K562 (cell line): ENCODE measurements at regions not wholly inside any gene's neighbourhood (a gene's known extent, or its start where the extent isn't known, plus 50 kb on each side); places are given as distances from the start of the nearest gene placed in this dataset.

ENCODE experiments used
- CEBPB ChIP-seq: fragments of 450-650 bp; IDR thresholded peaks from 2 replicates; pipeline ENCODE4 v1.6.1; 2016; ENCODE audit warnings: missing genetic modification characterization, missing compliant biosample characterization
- DPF2 ChIP-seq: fragments of 450-650 bp; IDR thresholded peaks from 2 replicates; pipeline ENCODE4 v1.6.1; 2016
- ESRRB ChIP-seq: fragments of 250-450 bp; sonication (Bioruptor Pico); IDR thresholded peaks from 2 replicates; pipeline ENCODE4 v1.5.0; 2020; ENCODE audit warnings: mild to moderate bottlenecking, moderate library complexity, borderline replicate concordance
- FOXJ2 ChIP-seq: fragments of 200-800 bp; sonication (Bioruptor generic); IDR thresholded peaks from 2 replicates; pipeline ENCODE4 v1.6.1; 2016; ENCODE audit warnings: missing genetic modification characterization, missing compliant biosample characterization
- HDAC2 ChIP-seq: fragments of 450-650 bp; IDR thresholded peaks from 2 replicates; pipeline ENCODE4 v1.6.1; 2016; ENCODE audit warnings: mild to moderate bottlenecking
- KHSRP ChIP-seq: fragments of 450-650 bp; IDR thresholded peaks from 2 replicates; pipeline ENCODE4 v1.6.1; 2017
- L3MBTL2 ChIP-seq: fragments of 450-650 bp; IDR thresholded peaks from 2 replicates; pipeline ENCODE4 v1.6.1; 2016; ENCODE audit warnings: mild to moderate bottlenecking, moderate library complexity
- MCM3 ChIP-seq: fragments of 450-650 bp; IDR thresholded peaks from 2 replicates; pipeline ENCODE4 v1.6.1; 2016
- MEIS2 ChIP-seq: fragments of 450-650 bp; IDR thresholded peaks from 2 replicates; pipeline ENCODE4 v1.6.1; 2014; ENCODE audit warnings: mild to moderate bottlenecking; ENCODE audit not compliant: partially characterized antibody
- NCOA2 ChIP-seq, 2 experiments: fragments of 450-650 bp; IDR thresholded peaks; 2 replicates each; pipeline ENCODE4 v1.6.1; 2018; ENCODE audit warnings: mild to moderate bottlenecking in 2 of 2, moderate library complexity in 1 of 2; ENCODE audit not compliant: partially characterized antibody in 2 of 2
- NR2C1 ChIP-seq, 2 experiments: fragments of 450-650 bp; IDR thresholded peaks; 2 replicates each; pipeline ENCODE4 v1.6.1; 2017; ENCODE audit warnings: mild to moderate bottlenecking in 2 of 2, antibody characterized with exemption in 1 of 2, inconsistent platforms in 1 of 2, missing compliant biosample characterization in 1 of 2, missing genetic modification characterization in 1 of 2
- NRF1 ChIP-seq, 2 experiments: fragments of 450-650 bp; IDR thresholded peaks in 1 of 2; conservative IDR thresholded peaks in 1 of 2; 2 replicates each; pipeline ENCODE4 v1.6.1; 2014; ENCODE audit warnings: mild to moderate bottlenecking in 2 of 2
- OTX1 ChIP-seq: fragments of 450-650 bp; formaldehyde crosslinking; IDR thresholded peaks from 2 replicates; pipeline ENCODE4 v1.4.0; 2022; ENCODE audit warnings: mild to moderate bottlenecking
- PHF21A ChIP-seq: fragments of 450-650 bp; IDR thresholded peaks from 2 replicates; pipeline ENCODE4 v1.6.1; 2017; ENCODE audit warnings: low read depth, borderline replicate concordance
- PHF8 ChIP-seq: fragments of 200-600 bp; sonication (generic); IDR thresholded peaks from 2 replicates; pipeline ENCODE4 v1.6.1; 2012; ENCODE audit warnings: mixed run types, mild to moderate bottlenecking, inconsistent platforms, low read length, moderate library complexity, borderline replicate concordance
- PPARD ChIP-seq: fragments of 250-450 bp; sonication (Bioruptor Pico); IDR thresholded peaks from 2 replicates; pipeline ENCODE4 v1.8.0; 2022; ENCODE audit warnings: inconsistent platforms, mild to moderate bottlenecking, moderate library complexity
- PTRF ChIP-seq: fragments of 450-650 bp; IDR thresholded peaks from 2 replicates; pipeline ENCODE4 v1.6.1; 2016; ENCODE audit warnings: mild to moderate bottlenecking, missing genetic modification characterization, missing compliant biosample characterization
- SAFB2 ChIP-seq: fragments of 200-400 bp; formaldehyde crosslinking; IDR thresholded peaks from 2 replicates; pipeline ENCODE4 v1.6.1; 2018; ENCODE audit warnings: borderline replicate concordance, low read length, low read depth, moderate library complexity; ENCODE audit not compliant: severe bottlenecking
- SMARCA4 ChIP-seq: fragments of 450-650 bp; IDR thresholded peaks from 2 replicates; pipeline ENCODE4 v1.6.1; 2016
- TCF7 ChIP-seq: sonication (generic); IDR thresholded peaks from 2 replicates; pipeline ENCODE4 v1.6.1; 2016; ENCODE audit warnings: antibody characterized with exemption, borderline replicate concordance
- TRIM28 ChIP-seq: fragments of 450-650 bp; IDR thresholded peaks from 2 replicates; pipeline ENCODE4 v1.6.1; 2017
- ZKSCAN3 ChIP-seq: fragments of 250-450 bp; sonication (Bioruptor Pico); IDR thresholded peaks from 2 replicates; pipeline ENCODE4 v1.4.0; 2020
- ZNF165 ChIP-seq: fragments of 250-450 bp; sonication (Bioruptor Pico); IDR thresholded peaks from 2 replicates; pipeline ENCODE4 v1.4.0; 2020; ENCODE audit warnings: borderline replicate concordance
- ZNF274 ChIP-seq: IDR thresholded peaks from 2 replicates; pipeline ENCODE4 v1.6.1; 2011; ENCODE audit warnings: low read depth, mild to moderate bottlenecking, low read length, moderate library complexity, borderline replicate concordance
- ZNF79 ChIP-seq: fragments of 250-450 bp; sonication (Bioruptor Pico); IDR thresholded peaks from 2 replicates; pipeline ENCODE4 v1.4.0; 2020; ENCODE audit warnings: low read depth, mild to moderate bottlenecking, moderate library complexity
- TF ChIP-seq, protein P1 (sequence below): sonication (generic); formaldehyde crosslinking; IDR thresholded peaks from 2 replicates; pipeline ENCODE4 v1.8.0; 2023; ENCODE audit warnings: mild to moderate bottlenecking, missing genetic modification reagents
- TF ChIP-seq, protein P2 (sequence below): fragments of 250-450 bp; sonication (Bioruptor Pico); IDR thresholded peaks from 2 replicates; pipeline ENCODE4 v1.9.0; 2021; ENCODE audit warnings: mild to moderate bottlenecking
- TF ChIP-seq, protein P3 (sequence below), 2 experiments: fragments of 450-650 bp; conservative IDR thresholded peaks; 2 replicates each; pipeline ENCODE4 v1.6.1; 2017; ENCODE audit warnings: mild to moderate bottlenecking in 2 of 2, moderate library complexity in 2 of 2
- TF ChIP-seq, protein P4 (sequence below): sonication (generic); formaldehyde crosslinking; IDR thresholded peaks from 2 replicates; pipeline ENCODE4 v1.9.0; 2022; ENCODE audit warnings: mild to moderate bottlenecking, missing genetic modification reagents

DNA sequence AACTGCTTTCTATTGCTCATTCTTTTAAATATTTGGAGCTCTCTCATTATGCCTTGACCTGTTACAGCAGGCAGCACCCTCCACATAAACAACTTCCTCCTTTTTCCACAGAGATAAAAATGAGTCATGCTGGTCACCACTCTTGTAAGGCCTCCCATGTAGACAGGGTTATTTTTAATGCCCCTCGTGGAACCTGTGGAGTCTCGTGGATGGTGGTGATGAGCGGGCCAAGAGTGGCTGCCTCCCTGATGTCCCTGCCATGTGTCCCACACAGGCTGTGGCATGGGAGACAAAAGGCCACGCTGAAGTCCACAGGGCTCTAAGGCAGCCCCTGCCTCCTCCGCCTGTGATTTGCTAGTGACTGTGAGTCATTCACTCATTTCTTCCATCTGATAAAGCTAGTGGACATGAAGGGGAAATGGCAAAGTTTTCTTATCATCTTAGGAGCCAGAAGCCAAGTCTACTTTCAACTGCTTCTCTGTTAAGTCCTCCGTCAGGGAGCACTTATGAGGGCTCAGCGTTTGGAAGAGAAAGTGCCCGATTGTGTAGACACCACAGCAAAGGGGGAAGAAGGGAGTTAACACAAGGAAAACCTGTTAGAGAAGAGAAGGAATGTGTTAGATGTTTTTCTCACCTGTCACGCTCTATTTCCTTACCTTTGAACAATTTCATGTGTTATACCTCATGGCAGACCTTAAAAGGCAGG, 121.6 kb upstream of the FAT1 start (continued):
- TF ChIP-seq, protein P1, sequence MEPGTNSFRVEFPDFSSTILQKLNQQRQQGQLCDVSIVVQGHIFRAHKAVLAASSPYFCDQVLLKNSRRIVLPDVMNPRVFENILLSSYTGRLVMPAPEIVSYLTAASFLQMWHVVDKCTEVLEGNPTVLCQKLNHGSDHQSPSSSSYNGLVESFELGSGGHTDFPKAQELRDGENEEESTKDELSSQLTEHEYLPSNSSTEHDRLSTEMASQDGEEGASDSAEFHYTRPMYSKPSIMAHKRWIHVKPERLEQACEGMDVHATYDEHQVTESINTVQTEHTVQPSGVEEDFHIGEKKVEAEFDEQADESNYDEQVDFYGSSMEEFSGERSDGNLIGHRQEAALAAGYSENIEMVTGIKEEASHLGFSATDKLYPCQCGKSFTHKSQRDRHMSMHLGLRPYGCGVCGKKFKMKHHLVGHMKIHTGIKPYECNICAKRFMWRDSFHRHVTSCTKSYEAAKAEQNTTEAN (CRISPR knock-in tag) = no peak
- TF ChIP-seq NRF1 (conservative IDR thresholded peaks at IDR 0.05 in 1 of 2, IDR thresholded peaks at IDR 0.05 in 1 of 2) (peak in 1 of 2 experiments; percentile 16; a peak in 1 of 4 replicates), PPARD (no peak), CEBPB (tag) (no peak), ZKSCAN3 (no peak), SMARCA4 (peak; percentile 99), PHF8 (peak; percentile 49; the same call in 1 of the 2 replicates), NR2C1 (IDR thresholded peaks at IDR 0.05) (peak; percentile 32; the same call in 1 of the 2 replicates), NR2C1 (tag; IDR thresholded peaks at IDR 0.05) (0 out of 2 replicates have a peak, but pooled peaks have one; percentile 28), ZNF79 (CRISPR knock-in tag) (no peak), MCM3 (no peak), KHSRP (no peak; the same call in 1 of the 2 replicates), HDAC2 (peak; percentile 95), PHF21A (peak; percentile 46; the same call in 1 of the 2 replicates), ZNF165 (peak; percentile 25; the same call in 1 of the 2 replicates), DPF2 (peak; percentile 100), L3MBTL2 (peak; percentile 89), ZNF274 (no peak), SAFB2 (no peak), TRIM28 (peak; percentile 65; the same call in 1 of the 2 replicates), PTRF (no peak), MEIS2 (peak; percentile 58), FOXJ2 (peak; percentile 69; the same call in 1 of the 2 replicates), NCOA2 (IDR thresholded peaks at IDR 0.05; ENCODE audit: partially characterized antibody in 2 of 2) (peak in 1 of 2 experiments; percentile 46), OTX1 (CRISPR knock-in tag) (0 out of 2 replicates have a peak, but pooled peaks have one; percentile 43), ESRRB (CRISPR knock-in tag) (no peak), TCF7 (0 out of 2 replicates have a peak, but pooled peaks have one; percentile 69)
- TF ChIP-seq, protein P2, sequence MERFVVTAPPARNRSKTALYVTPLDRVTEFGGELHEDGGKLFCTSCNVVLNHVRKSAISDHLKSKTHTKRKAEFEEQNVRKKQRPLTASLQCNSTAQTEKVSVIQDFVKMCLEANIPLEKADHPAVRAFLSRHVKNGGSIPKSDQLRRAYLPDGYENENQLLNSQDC (CRISPR knock-in tag) = no peak
- TF ChIP-seq, protein P3, sequence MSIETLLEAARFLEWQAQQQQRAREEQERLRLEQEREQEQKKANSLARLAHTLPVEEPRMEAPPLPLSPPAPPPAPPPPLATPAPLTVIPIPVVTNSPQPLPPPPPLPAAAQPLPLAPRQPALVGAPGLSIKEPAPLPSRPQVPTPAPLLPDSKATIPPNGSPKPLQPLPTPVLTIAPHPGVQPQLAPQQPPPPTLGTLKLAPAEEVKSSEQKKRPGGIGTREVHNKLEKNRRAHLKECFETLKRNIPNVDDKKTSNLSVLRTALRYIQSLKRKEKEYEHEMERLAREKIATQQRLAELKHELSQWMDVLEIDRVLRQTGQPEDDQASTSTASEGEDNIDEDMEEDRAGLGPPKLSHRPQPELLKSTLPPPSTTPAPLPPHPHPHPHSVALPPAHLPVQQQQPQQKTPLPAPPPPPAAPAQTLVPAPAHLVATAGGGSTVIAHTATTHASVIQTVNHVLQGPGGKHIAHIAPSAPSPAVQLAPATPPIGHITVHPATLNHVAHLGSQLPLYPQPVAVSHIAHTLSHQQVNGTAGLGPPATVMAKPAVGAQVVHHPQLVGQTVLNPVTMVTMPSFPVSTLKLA (conservative IDR thresholded peaks at IDR 0.05) = peak; percentile 69 to 80
- TF ChIP-seq, protein P4, sequence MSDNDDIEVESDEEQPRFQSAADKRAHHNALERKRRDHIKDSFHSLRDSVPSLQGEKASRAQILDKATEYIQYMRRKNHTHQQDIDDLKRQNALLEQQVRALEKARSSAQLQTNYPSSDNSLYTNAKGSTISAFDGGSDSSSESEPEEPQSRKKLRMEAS = peak; percentile 77
